Calu3 (cell line): ENCODE measurements at regions not wholly inside any gene's neighbourhood (a gene's known extent, or its start where the extent isn't known, plus 50 kb on each side); places are given as distances from the start of the nearest gene placed in this dataset.

Experiments
- BruUV-seq: library from RNA; stranded (reverse); fragments of 400-500 nt; replicated peaks from 2 replicates; lab custom pipeline; 2021; lab: Mats Ljungman, UMichigan
- CTCF ChIA-PET: fragments of 300-600 bp; sonication (Branson Sonifier 250); formaldehyde crosslinking; loops from one replicate; lab custom pipeline; 2022; ENCODE audit warnings: antibody characterized with exemption; lab: Charles Lee
- DNase-seq: peaks from one replicate; pipeline ENCODE4 v3.0.0; 2022
- H3K27ac Mint-ChIP-seq: one replicate; pipeline ENCODE4 v1.8.0; 2022; ENCODE audit warnings: mixed read lengths; ENCODE audit not compliant: unreplicated experiment
- H3K27me3 Mint-ChIP-seq: one replicate; pipeline ENCODE4 v1.8.0; 2022; ENCODE audit warnings: mixed read lengths; ENCODE audit not compliant: unreplicated experiment
- H3K36me3 Mint-ChIP-seq: one replicate; pipeline ENCODE4 v1.8.0; 2022; ENCODE audit warnings: mild to moderate bottlenecking, moderate library complexity, mixed read lengths; ENCODE audit not compliant: insufficient read depth, unreplicated experiment
- H3K4me1 Mint-ChIP-seq: one replicate; pipeline ENCODE4 v1.8.0; 2022; ENCODE audit warnings: mild to moderate bottlenecking, low read depth, mixed read lengths; ENCODE audit not compliant: unreplicated experiment
- H3K4me3 Mint-ChIP-seq: one replicate; pipeline ENCODE4 v1.8.0; 2022; ENCODE audit warnings: mild to moderate bottlenecking, low read depth, moderate library complexity, mixed read lengths; ENCODE audit not compliant: unreplicated experiment
- H3K9me3 Mint-ChIP-seq: one replicate; pipeline ENCODE4 v1.8.0; 2022; ENCODE audit warnings: low read depth, mixed read lengths; ENCODE audit not compliant: unreplicated experiment
- intact Hi-C: fragments of 100-400 bp; cut with micrococcal nuclease; formaldehyde crosslinking; loops from one replicate; pipeline ENCODE4 v1.10.0; 2022; ENCODE audit not compliant: unreplicated experiment
- TF ChIP-seq, protein P1 (sequence below): fragments of 200-600 bp; IDR thresholded peaks from one replicate; pipeline ENCODE4 v1.8.0; 2022; ENCODE audit warnings: antibody characterized with exemption; ENCODE audit not compliant: unreplicated experiment

DNA sequence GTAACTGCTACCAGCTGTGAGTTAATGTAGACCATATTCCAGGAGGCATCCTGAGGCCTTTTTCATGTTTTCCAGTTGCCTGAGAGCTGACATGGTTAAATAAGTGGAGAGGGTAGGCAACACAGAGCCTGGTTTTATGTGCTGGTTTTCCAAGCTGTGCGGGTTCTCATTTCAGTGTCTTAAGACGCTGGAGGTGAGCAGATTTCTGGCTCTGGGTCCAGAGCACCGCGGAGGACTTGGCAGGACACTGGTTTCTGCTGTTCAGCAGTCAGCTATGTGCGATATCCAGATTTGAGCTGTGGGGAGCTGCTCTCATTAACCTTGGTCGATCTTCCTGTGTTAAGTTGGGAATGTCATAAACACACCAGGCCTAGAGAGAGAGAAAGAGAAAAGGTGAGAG is 680.8 kb downstream of the BCL11B start:
- H3K36me3 Mint-ChIP-seq, result no peaks in the 10 kb centered on the region
- intact Hi-C loops, result no loop called here
- DNase-seq, result no peak
- H3K4me1 Mint-ChIP-seq, result no peaks in the 10 kb centered on the region
- H3K9me3 Mint-ChIP-seq, result peaks cover 9% of the 10 kb centered on the region
- TF ChIP-seq, protein P1, sequence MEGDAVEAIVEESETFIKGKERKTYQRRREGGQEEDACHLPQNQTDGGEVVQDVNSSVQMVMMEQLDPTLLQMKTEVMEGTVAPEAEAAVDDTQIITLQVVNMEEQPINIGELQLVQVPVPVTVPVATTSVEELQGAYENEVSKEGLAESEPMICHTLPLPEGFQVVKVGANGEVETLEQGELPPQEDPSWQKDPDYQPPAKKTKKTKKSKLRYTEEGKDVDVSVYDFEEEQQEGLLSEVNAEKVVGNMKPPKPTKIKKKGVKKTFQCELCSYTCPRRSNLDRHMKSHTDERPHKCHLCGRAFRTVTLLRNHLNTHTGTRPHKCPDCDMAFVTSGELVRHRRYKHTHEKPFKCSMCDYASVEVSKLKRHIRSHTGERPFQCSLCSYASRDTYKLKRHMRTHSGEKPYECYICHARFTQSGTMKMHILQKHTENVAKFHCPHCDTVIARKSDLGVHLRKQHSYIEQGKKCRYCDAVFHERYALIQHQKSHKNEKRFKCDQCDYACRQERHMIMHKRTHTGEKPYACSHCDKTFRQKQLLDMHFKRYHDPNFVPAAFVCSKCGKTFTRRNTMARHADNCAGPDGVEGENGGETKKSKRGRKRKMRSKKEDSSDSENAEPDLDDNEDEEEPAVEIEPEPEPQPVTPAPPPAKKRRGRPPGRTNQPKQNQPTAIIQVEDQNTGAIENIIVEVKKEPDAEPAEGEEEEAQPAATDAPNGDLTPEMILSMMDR, result no peak
- BruUV-seq, result no TSS peak
- H3K4me3 Mint-ChIP-seq, result no peak overlapping the region
- no peak overlapping the region for H3K27ac Mint-ChIP-seq
- CTCF ChIA-PET, result no interaction called here
- H3K27me3 Mint-ChIP-seq, result no peaks in the 10 kb centered on the region

DNA sequence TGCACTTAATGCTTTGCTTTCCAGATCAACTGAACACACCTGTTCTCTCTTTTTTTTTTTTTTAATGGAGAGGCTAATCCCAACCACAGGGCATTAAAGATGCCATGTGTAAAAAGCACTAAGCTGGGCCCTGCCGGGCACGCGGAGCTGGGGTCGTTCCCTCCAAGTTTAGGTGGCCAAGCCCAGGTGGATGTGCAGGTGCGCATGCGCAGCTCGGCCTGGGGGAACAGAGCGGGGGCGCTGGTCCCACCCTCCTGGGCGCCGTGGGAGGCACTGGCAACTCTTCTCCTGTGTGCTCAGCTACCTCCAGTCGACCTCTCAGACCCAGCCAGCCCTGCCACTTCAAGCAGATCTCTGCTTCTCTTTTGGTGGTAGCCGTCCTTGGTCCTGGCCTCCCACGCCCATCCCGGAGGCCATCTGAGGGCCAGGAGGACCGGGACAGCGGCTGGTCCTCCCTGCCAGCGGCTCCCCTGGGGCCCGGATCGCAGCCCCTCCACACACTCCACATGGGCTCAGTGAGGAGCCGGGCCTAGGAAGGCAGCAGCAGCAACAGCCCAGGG is 679.3 kb downstream of the BCL11B start:
- peaks cover 13% of the 10 kb centered on the region for H3K9me3 Mint-ChIP-seq
- no peak overlapping the region for H3K4me3 Mint-ChIP-seq
- no peak overlapping the region for H3K27ac Mint-ChIP-seq
- TF ChIP-seq, protein P1, result no peak
- BruUV-seq, result no TSS peak
- H3K4me1 Mint-ChIP-seq, result no peaks in the 10 kb centered on the region
- intact Hi-C loops, result no loop called here
- H3K36me3 Mint-ChIP-seq, result no peaks in the 10 kb centered on the region
- no peaks in the 10 kb centered on the region for H3K27me3 Mint-ChIP-seq
- CTCF ChIA-PET, result no interaction called here
- no peak for DNase-seq

DNA sequence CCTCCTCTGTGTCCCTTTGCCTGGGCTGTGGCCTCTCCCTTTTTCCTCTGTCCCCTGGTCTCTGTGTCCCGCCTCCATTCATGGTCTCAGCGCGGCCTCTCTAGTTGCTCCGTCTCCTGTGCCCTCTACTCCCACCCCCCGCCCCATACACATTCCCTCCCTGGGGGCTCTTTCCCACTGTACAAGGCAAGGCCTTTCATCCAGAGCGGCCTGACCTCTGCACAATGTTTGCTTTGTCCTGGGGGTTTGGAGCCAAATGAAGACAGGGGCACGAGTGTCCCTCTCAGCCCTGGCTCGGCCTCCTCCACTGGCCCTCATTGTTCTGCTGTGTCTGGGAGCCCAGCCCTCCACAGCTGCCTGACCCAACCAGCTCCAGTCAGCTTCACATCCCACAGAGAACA is 678.6 kb downstream of the BCL11B start:
- H3K4me3 Mint-ChIP-seq, result no peak overlapping the region
- DNase-seq, result no peak
- H3K27ac Mint-ChIP-seq, result no peak overlapping the region
- H3K36me3 Mint-ChIP-seq, result no peaks in the 10 kb centered on the region
- no peaks in the 10 kb centered on the region for H3K27me3 Mint-ChIP-seq
- TF ChIP-seq, protein P1, result no peak
- CTCF ChIA-PET, result no interaction called here
- BruUV-seq, result no TSS peak
- H3K9me3 Mint-ChIP-seq, result peaks cover 13% of the 10 kb centered on the region
- no peaks in the 10 kb centered on the region for H3K4me1 Mint-ChIP-seq
- intact Hi-C loops, result no loop called here

DNA sequence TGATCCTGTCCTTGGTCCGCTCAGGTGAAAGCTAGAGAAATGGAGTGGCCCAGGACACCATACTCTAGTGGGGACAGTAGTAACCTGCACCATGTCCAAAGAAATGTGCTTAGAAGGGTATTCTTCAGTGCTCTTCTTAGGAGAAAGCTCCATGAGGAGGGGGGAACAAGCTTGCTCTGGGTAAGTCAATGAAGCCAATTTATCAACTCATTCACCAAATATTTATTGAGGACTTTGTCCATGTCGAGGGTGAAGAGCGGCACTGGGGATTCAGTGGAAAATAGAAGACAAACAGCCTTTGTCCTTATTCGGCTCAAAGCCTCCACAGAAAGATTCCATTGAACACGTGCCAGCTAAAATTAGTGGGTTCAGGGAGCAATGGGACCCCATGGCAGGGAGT is 677.8 kb downstream of the BCL11B start:
- no TSS peak for BruUV-seq
- intact Hi-C loops, result no loop called here
- Mint-ChIP-seq H3K4me3 (no peak overlapping the region), H3K27me3 (no peaks in the 10 kb centered on the region), H3K4me1 (no peaks in the 10 kb centered on the region), H3K36me3 (no peaks in the 10 kb centered on the region), H3K9me3 (peaks cover 11% of the 10 kb centered on the region), H3K27ac (no peak overlapping the region)
- no peak for DNase-seq
- CTCF ChIA-PET, result no interaction called here
- TF ChIP-seq, protein P1, result no peak
